WTC11 (cell line): ENCODE measurements at regions not wholly inside any gene's neighbourhood (a gene's known extent, or its start where the extent isn't known, plus 50 kb on each side); places are given as distances from the start of the nearest gene placed in this dataset.
A peak's percentile ranks its signal among the peaks of the same experiment; 100 is the strongest.

ENCODE experiments used
- ATAC-seq: fragments of 200-7000 bp; cut with Tn5 transposase; 2 replicates; pipeline ENCODE4 v1.10.0; 2021; ENCODE audit warnings: mild to moderate bottlenecking, moderate library complexity
- CTCF ChIA-PET: fragments of 300-600 bp; sonication (Branson Sonifier 250); formaldehyde crosslinking; loops from one replicate; lab custom pipeline; 2021; ENCODE audit warnings: antibody characterized with exemption; lab: Charles Lee
- POLR2A ChIA-PET: fragments of 350-600 bp; sonication (Branson Sonifier 250); formaldehyde crosslinking; loops from one replicate; lab custom pipeline; 2021; ENCODE audit warnings: antibody characterized with exemption; lab: Charles Lee
- DNase-seq: peaks from one replicate; pipeline ENCODE4 v3.0.0; 2021; ENCODE audit warnings: low spot score
- H3K27ac Mint-ChIP-seq: 2 replicates; pipeline ENCODE4 v1.8.0; 2021; ENCODE audit warnings: mixed read lengths
- H3K27me3 Mint-ChIP-seq: 2 replicates; pipeline ENCODE4 v1.8.0; 2021; ENCODE audit warnings: low read depth, mild to moderate bottlenecking, moderate library complexity, mixed read lengths
- H3K36me3 Mint-ChIP-seq: 2 replicates; pipeline ENCODE4 v1.8.0; 2021; ENCODE audit warnings: mixed read lengths
- H3K4me1 Mint-ChIP-seq: 2 replicates; pipeline ENCODE4 v1.8.0; 2022; ENCODE audit warnings: mixed read lengths
- H3K4me3 Mint-ChIP-seq: 2 replicates; pipeline ENCODE4 v1.8.0; 2021; ENCODE audit warnings: mild to moderate bottlenecking, moderate library complexity, mixed read lengths
- H3K9me3 Mint-ChIP-seq: 2 replicates; pipeline ENCODE4 v1.8.0; 2021; ENCODE audit warnings: mixed read lengths
- AR ChIP-seq: fragments of 250-450 bp; sonication (Bioruptor Pico); IDR thresholded peaks from 2 replicates; pipeline ENCODE4 v1.9.0; 2021; ENCODE audit warnings: mild to moderate bottlenecking
- CREM ChIP-seq: sonication (generic); formaldehyde crosslinking; IDR thresholded peaks from 2 replicates; pipeline ENCODE4 v1.8.1; 2022; ENCODE audit warnings: mild to moderate bottlenecking, missing genetic modification reagents, moderate library complexity
- FOXP4 ChIP-seq: sonication (generic); formaldehyde crosslinking; IDR thresholded peaks from 2 replicates; pipeline ENCODE4 v1.8.0; 2022; ENCODE audit warnings: mild to moderate bottlenecking, missing genetic modification reagents
- IRF2 ChIP-seq: sonication (generic); formaldehyde crosslinking; IDR thresholded peaks from 2 replicates; pipeline ENCODE4 v1.8.0; 2022; ENCODE audit warnings: low read depth, missing genetic modification reagents, borderline replicate concordance
- MAX ChIP-seq: sonication (generic); formaldehyde crosslinking; IDR thresholded peaks from 2 replicates; pipeline ENCODE4 v1.8.0; 2022; ENCODE audit warnings: mild to moderate bottlenecking, missing genetic modification reagents
- MYBL2 ChIP-seq: sonication (generic); formaldehyde crosslinking; IDR thresholded peaks from 2 replicates; pipeline ENCODE4 v1.8.1; 2023; ENCODE audit warnings: mild to moderate bottlenecking, moderate library complexity, missing genetic modification reagents
- OVOL2 ChIP-seq: fragments of 250-450 bp; sonication (Bioruptor Pico); IDR thresholded peaks from 2 replicates; pipeline ENCODE4 v1.9.0; 2021; ENCODE audit warnings: mild to moderate bottlenecking, borderline replicate concordance
- PRRX2 ChIP-seq: fragments of 250-450 bp; sonication (Bioruptor Pico); IDR thresholded peaks from 2 replicates; pipeline ENCODE4 v1.8.0; 2021; ENCODE audit warnings: mild to moderate bottlenecking
- SMAD3 ChIP-seq: sonication (generic); formaldehyde crosslinking; IDR thresholded peaks from 2 replicates; pipeline ENCODE4 v1.8.0; 2022; ENCODE audit warnings: missing genetic modification reagents, mild to moderate bottlenecking, borderline replicate concordance
- SOX15 ChIP-seq: fragments of 250-450 bp; sonication (Bioruptor Pico); IDR thresholded peaks from 2 replicates; pipeline ENCODE4 v1.9.0; 2021; ENCODE audit warnings: mild to moderate bottlenecking
- TEAD1 ChIP-seq: sonication (generic); formaldehyde crosslinking; IDR thresholded peaks from 2 replicates; pipeline ENCODE4 v1.8.0; 2022; ENCODE audit warnings: mild to moderate bottlenecking, missing genetic modification reagents
- TEAD4 ChIP-seq: sonication (generic); formaldehyde crosslinking; IDR thresholded peaks from 2 replicates; pipeline ENCODE4 v1.8.0; 2022; ENCODE audit warnings: mild to moderate bottlenecking, missing genetic modification reagents
- TF ChIP-seq, protein P1 (sequence below): sonication (generic); formaldehyde crosslinking; IDR thresholded peaks from 2 replicates; pipeline ENCODE4 v1.8.0; 2022; ENCODE audit warnings: mild to moderate bottlenecking, missing genetic modification reagents
- TF ChIP-seq, protein P2 (sequence below): sonication (generic); formaldehyde crosslinking; IDR thresholded peaks from 2 replicates; pipeline ENCODE4 v1.8.1; 2023; ENCODE audit warnings: mild to moderate bottlenecking, missing genetic modification reagents
- TF ChIP-seq, protein P3 (sequence below): fragments of 250-450 bp; sonication (Bioruptor Pico); IDR thresholded peaks from 2 replicates; pipeline ENCODE4 v1.9.0; 2021; ENCODE audit warnings: mild to moderate bottlenecking, borderline replicate concordance

DNA sequence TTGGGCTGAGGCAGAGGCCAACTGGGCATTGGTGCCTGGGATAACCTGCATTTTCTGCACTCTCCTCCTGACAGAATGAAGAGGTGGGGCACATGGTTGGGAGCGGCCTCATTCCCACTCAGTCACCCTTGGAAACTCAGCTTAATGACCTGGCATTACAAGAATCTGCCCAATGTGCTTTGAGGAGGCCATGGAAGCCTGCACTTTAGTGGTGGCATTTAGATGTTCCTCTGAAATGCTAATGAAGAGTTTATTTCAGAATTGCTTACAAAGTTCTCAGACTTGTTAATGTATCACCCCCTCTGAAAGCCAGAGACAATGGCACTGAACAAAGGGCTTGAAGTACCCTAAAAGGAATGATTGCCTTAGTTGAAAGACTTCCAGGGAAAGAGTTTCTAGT is 71.4 kb upstream of the PARP11 start:
- H3K36me3 Mint-ChIP-seq = no peaks in the 10 kb centered on the region
- POLR2A ChIA-PET = interaction anchor here (1.1 kb wide), 1 partner anchor 87 kb away, joined by 6 read pairs; no protein-coding TSS in a partner anchor
- peaks cover 5% of the 10 kb centered on the region; the same call in 1 of the 2 replicates for H3K9me3 Mint-ChIP-seq
- TF ChIP-seq, protein P1, sequence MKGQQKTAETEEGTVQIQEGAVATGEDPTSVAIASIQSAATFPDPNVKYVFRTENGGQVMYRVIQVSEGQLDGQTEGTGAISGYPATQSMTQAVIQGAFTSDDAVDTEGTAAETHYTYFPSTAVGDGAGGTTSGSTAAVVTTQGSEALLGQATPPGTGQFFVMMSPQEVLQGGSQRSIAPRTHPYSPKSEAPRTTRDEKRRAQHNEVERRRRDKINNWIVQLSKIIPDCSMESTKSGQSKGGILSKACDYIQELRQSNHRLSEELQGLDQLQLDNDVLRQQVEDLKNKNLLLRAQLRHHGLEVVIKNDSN (CRISPR knock-in tag) = 0 out of 2 replicates have a peak, but pooled peaks have one; percentile 27
- TF ChIP-seq IRF2 (CRISPR knock-in tag) = no peak
- no peak for TF ChIP-seq CREM (CRISPR knock-in tag)
- peak; percentile 25; the same call in 1 of the 2 replicates for TF ChIP-seq MAX
- TF ChIP-seq, all 79 proteins: peak for 2
- DNase-seq = peak; percentile 38
- H3K4me1 Mint-ChIP-seq = peaks cover 37% of the 10 kb centered on the region
- no peak overlapping the region; the same call in 1 of the 2 replicates for H3K4me3 Mint-ChIP-seq
- CTCF ChIA-PET = interaction anchor here (1.4 to 1.5 kb wide), 2 partner anchors 20 to 94 kb away, joined by 3 to 4 read pairs; no protein-coding TSS in a partner anchor
- peaks cover 47% of the 10 kb centered on the region for H3K27me3 Mint-ChIP-seq
- H3K27ac Mint-ChIP-seq = no peak overlapping the region
- ATAC-seq = peak; percentile 98

DNA sequence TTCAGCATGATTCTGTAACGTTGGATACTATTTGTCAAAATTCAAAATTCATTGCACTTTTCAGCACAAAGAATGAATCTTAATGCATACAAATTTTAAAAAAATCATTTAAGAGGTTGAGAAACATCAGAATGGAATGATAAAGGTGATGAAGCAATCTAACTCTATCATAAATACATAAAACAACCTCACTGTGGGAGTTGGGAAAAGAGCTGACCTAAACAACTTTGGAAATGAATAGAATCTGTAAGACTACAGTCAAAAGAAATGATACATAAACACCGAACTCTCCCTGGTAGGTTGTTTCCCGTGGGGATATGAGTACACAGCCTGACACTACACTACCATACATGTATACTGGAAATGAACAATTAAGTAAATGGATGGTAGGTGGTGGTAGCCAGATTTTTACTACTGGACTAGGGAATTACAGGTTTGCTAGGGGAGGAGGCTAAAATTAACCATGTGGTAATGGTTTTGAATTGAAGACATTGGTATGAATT is 64.9 kb upstream of the PARP11 start:
- Mint-ChIP-seq H3K27me3 (peaks cover 5% of the 10 kb centered on the region), H3K9me3 (peaks cover 6% of the 10 kb centered on the region), H3K4me3 (no peak overlapping the region), H3K4me1 (no peaks in the 10 kb centered on the region), H3K27ac (no peak overlapping the region), H3K36me3 (no peaks in the 10 kb centered on the region)
- CTCF ChIA-PET = interaction anchor here (1.0 kb wide), 1 partner anchor 339 kb away, joined by 3 read pairs; no protein-coding TSS in a partner anchor
- POLR2A ChIA-PET = no interaction called here
- DNase-seq (no peak), ATAC-seq (no peak)
- TF ChIP-seq OVOL2 (CRISPR knock-in tag) (no peak), FOXP4 (CRISPR knock-in tag) (no peak), TEAD4 (CRISPR knock-in tag) (no peak), SOX15 (CRISPR knock-in tag) (no peak), MYBL2 (CRISPR knock-in tag) (no peak), SMAD3 (CRISPR knock-in tag) (no peak), AR (no peak), TEAD1 (CRISPR knock-in tag) (no peak), PRRX2 (CRISPR knock-in tag) (no peak)
- TF ChIP-seq, protein P2, sequence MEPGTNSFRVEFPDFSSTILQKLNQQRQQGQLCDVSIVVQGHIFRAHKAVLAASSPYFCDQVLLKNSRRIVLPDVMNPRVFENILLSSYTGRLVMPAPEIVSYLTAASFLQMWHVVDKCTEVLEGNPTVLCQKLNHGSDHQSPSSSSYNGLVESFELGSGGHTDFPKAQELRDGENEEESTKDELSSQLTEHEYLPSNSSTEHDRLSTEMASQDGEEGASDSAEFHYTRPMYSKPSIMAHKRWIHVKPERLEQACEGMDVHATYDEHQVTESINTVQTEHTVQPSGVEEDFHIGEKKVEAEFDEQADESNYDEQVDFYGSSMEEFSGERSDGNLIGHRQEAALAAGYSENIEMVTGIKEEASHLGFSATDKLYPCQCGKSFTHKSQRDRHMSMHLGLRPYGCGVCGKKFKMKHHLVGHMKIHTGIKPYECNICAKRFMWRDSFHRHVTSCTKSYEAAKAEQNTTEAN (CRISPR knock-in tag) = no peak
- TF ChIP-seq, protein P3, sequence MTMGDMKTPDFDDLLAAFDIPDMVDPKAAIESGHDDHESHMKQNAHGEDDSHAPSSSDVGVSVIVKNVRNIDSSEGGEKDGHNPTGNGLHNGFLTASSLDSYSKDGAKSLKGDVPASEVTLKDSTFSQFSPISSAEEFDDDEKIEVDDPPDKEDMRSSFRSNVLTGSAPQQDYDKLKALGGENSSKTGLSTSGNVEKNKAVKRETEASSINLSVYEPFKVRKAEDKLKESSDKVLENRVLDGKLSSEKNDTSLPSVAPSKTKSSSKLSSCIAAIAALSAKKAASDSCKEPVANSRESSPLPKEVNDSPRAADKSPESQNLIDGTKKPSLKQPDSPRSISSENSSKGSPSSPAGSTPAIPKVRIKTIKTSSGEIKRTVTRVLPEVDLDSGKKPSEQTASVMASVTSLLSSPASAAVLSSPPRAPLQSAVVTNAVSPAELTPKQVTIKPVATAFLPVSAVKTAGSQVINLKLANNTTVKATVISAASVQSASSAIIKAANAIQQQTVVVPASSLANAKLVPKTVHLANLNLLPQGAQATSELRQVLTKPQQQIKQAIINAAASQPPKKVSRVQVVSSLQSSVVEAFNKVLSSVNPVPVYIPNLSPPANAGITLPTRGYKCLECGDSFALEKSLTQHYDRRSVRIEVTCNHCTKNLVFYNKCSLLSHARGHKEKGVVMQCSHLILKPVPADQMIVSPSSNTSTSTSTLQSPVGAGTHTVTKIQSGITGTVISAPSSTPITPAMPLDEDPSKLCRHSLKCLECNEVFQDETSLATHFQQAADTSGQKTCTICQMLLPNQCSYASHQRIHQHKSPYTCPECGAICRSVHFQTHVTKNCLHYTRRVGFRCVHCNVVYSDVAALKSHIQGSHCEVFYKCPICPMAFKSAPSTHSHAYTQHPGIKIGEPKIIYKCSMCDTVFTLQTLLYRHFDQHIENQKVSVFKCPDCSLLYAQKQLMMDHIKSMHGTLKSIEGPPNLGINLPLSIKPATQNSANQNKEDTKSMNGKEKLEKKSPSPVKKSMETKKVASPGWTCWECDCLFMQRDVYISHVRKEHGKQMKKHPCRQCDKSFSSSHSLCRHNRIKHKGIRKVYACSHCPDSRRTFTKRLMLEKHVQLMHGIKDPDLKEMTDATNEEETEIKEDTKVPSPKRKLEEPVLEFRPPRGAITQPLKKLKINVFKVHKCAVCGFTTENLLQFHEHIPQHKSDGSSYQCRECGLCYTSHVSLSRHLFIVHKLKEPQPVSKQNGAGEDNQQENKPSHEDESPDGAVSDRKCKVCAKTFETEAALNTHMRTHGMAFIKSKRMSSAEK (CRISPR knock-in tag) = no peak
